Colonic mucosa (tissue), 4 donors: ENCODE measurements at regions not wholly inside any gene's neighbourhood (a gene's known extent, or its start where the extent isn't known, plus 50 kb on each side); places are given as distances from the start of the nearest gene placed in this dataset.

Source experiments
- DNase-seq: peaks from one replicate; pipeline ENCODE4 v3.0.0-alpha.2; 2020
- H3K27ac ChIP-seq: fragments of 200-600 bp; one replicate; pipeline ENCODE4 v1.8.0; 2021
- H3K27me3 ChIP-seq: fragments of 200-600 bp; one replicate; pipeline ENCODE4 v1.8.0; 2021
- H3K36me3 ChIP-seq: fragments of 200-600 bp; one replicate; pipeline ENCODE4 v1.8.0; 2021
- H3K4me1 ChIP-seq: fragments of 200-600 bp; one replicate; pipeline ENCODE4 v1.8.0; 2021; ENCODE audit warnings: mild to moderate bottlenecking
- H3K4me3 ChIP-seq: fragments of 200-600 bp; one replicate; pipeline ENCODE4 v1.8.0; 2021
- H3K9ac ChIP-seq, 2 donors: one replicate each; pipeline ENCODE4 v1.7.0; 2013; ENCODE audit warnings: control low read depth in 2 of 2, low read depth in 2 of 2, low read length in 2 of 2
- H3K9me3 ChIP-seq: fragments of 200-600 bp; one replicate; pipeline ENCODE4 v1.8.0; 2021
- CTCF ChIP-seq: fragments of 200-600 bp; IDR thresholded peaks from one replicate; pipeline ENCODE4 v1.8.0; 2022; ENCODE audit warnings: antibody characterized with exemption, mild to moderate bottlenecking
- intact Hi-C: fragments of 100-400 bp; cut with DNase I; formaldehyde crosslinking; loops from one replicate; pipeline ENCODE4 v1.14.1; 2022
- donor health status: healthy.
- donor health status: DM: no; HTN: no; CAD: no.
- donor health status: DM: no; HTN: no; CAD: no.

GRCh38 chr6:163802267-163802666 is 387.7 kb downstream of the QKI start:
- no peak for TF ChIP-seq CTCF
- intact Hi-C loops = no loop called here
- no peak for DNase-seq

GRCh38 chr6:163797296-163797845 is 382.9 kb downstream of the QKI start:
- H3K27ac ChIP-seq = no peak overlapping the region
- no peak overlapping the region for H3K9ac ChIP-seq
- intact Hi-C loops = no loop called here
- H3K27me3 ChIP-seq = no peaks in the 10 kb centered on the region
- no peaks in the 10 kb centered on the region for H3K36me3 ChIP-seq
- no peaks in the 10 kb centered on the region for H3K9me3 ChIP-seq
- TF ChIP-seq CTCF = no peak
- DNase-seq = no peak
- no peaks in the 10 kb centered on the region for H3K4me1 ChIP-seq
- H3K4me3 ChIP-seq = no peak overlapping the region

More at GRCh38 chr6:163802267-163802666, 387.7 kb downstream of the QKI start:
- Histone ChIP-seq H3K4me1 (no peaks in the 10 kb centered on the region), H3K9ac (no peak overlapping the region), H3K4me3 (no peak overlapping the region), H3K36me3 (no peaks in the 10 kb centered on the region), H3K27me3 (no peaks in the 10 kb centered on the region), H3K9me3 (no peaks in the 10 kb centered on the region), H3K27ac (no peak overlapping the region)

GRCh38 chr6:163793011-163793983 is 378.8 kb downstream of the QKI start:
- H3K9me3 ChIP-seq = no peaks in the 10 kb centered on the region
- H3K27me3 ChIP-seq = no peaks in the 10 kb centered on the region
- no peaks in the 10 kb centered on the region for H3K4me1 ChIP-seq
- intact Hi-C loops = no loop called here
- no peak for TF ChIP-seq CTCF
- H3K27ac ChIP-seq = no peak overlapping the region
- H3K4me3 ChIP-seq = no peak overlapping the region
- DNase-seq = no peak
- H3K36me3 ChIP-seq = no peaks in the 10 kb centered on the region
- H3K9ac ChIP-seq = no peak overlapping the region

- DNase-seq = no peak
- no peaks in the 10 kb centered on the region for H3K36me3 ChIP-seq
- H3K4me3 ChIP-seq = no peak overlapping the region
- H3K4me1 ChIP-seq = no peaks in the 10 kb centered on the region
- intact Hi-C loops = no loop called here
- H3K27me3 ChIP-seq = no peaks in the 10 kb centered on the region
- no peak for TF ChIP-seq CTCF
- H3K9ac ChIP-seq = no peak overlapping the region
- no peaks in the 10 kb centered on the region for H3K9me3 ChIP-seq
- H3K27ac ChIP-seq = no peak overlapping the region
Observed at GRCh38 chr6:163790266-163790840, 375.8 kb downstream of the QKI start.

- no peak for TF ChIP-seq CTCF
- no peak for DNase-seq
- Histone ChIP-seq H3K9ac (no peak overlapping the region), H3K27me3 (no peaks in the 10 kb centered on the region), H3K36me3 (no peaks in the 10 kb centered on the region), H3K4me1 (no peaks in the 10 kb centered on the region), H3K27ac (no peak overlapping the region), H3K9me3 (no peaks in the 10 kb centered on the region), H3K4me3 (no peak overlapping the region)
- intact Hi-C loops = no loop called here
Observed at GRCh38 chr6:163789199-163789810, 374.8 kb downstream of the QKI start.
